ENCODE measurements at regions not wholly inside any gene's neighbourhood (a gene's known extent, or its start where the extent isn't known, plus 50 kb on each side); places are given as distances from the start of the nearest gene placed in this dataset.
"Not testable (repeated sequence)": the region's sequence is repeated elsewhere in the genome, so short reads cannot be mapped to it uniquely, and the experiment has no call there.

- DNase-seq = not testable (repeated sequence)
These were observed 298.1 kb upstream of the PLGLB1 start for GRCh38 chr2:87319705-87320104.

- not testable (repeated sequence) for DNase-seq
These were observed 299.6 kb upstream of the PLGLB1 start for GRCh38 chr2:87321201-87321600.

- not testable (repeated sequence) for DNase-seq
These were observed 302.8 kb upstream of the PLGLB1 start for GRCh38 chr2:87324335-87325041.

GRCh38 chr2:87325042-87325910 is 303.6 kb upstream of the PLGLB1 start:
- not testable (repeated sequence) for DNase-seq

- DNase-seq = not testable (repeated sequence)
These were observed 304.3 kb upstream of the PLGLB1 start for GRCh38 chr2:87325911-87326294.

GRCh38 chr2:87326754-87327153 is 305.1 kb upstream of the PLGLB1 start:
- DNase-seq = not testable (repeated sequence)

GRCh38 chr2:87327648-87328371 is 306.2 kb upstream of the PLGLB1 start:
- DNase-seq = not testable (repeated sequence)

GRCh38 chr2:87329529-87329928 is 307.9 kb upstream of the PLGLB1 start:
- DNase-seq = not testable (repeated sequence)

GRCh38 chr2:87330486-87330885 is 308.8 kb upstream of the PLGLB1 start:
- DNase-seq = not testable (repeated sequence)

- DNase-seq = not testable (repeated sequence)
These were observed 310.4 kb upstream of the PLGLB1 start for GRCh38 chr2:87331940-87332583.

- DNase-seq = not testable (repeated sequence)
These were observed 313.2 kb upstream of the PLGLB1 start for GRCh38 chr2:87334888-87335287.

GRCh38 chr2:87338998-87339397 is 317.4 kb upstream of the PLGLB1 start:
- DNase-seq = not testable (repeated sequence)

GRCh38 chr2:87341601-87342014 is 320.0 kb upstream of the PLGLB1 start:
- DNase-seq = peak; percentile 46

- not testable (repeated sequence) for DNase-seq
These were observed 320.5 kb upstream of the PLGLB1 start for GRCh38 chr2:87342175-87342574.

- not testable (repeated sequence) for DNase-seq
These were observed 321.7 kb upstream of the PLGLB1 start for GRCh38 chr2:87343347-87343746.

GRCh38 chr2:87345283-87345682 is 323.6 kb upstream of the PLGLB1 start:
- not testable (repeated sequence) for DNase-seq

- not testable (repeated sequence) for DNase-seq
These were observed 326.9 kb upstream of the PLGLB1 start for GRCh38 chr2:87348556-87348955.

- DNase-seq = peak; percentile 7
These were observed 327.4 kb upstream of the PLGLB1 start for GRCh38 chr2:87349006-87349405.

- not testable (repeated sequence) for DNase-seq
These were observed 330.7 kb upstream of the PLGLB1 start for GRCh38 chr2:87352178-87352934.

GRCh38 chr2:87353408-87353807 is 331.8 kb upstream of the PLGLB1 start:
- not testable (repeated sequence) for DNase-seq

- not testable (repeated sequence) for DNase-seq
These were observed 332.5 kb upstream of the PLGLB1 start for GRCh38 chr2:87354102-87354501.

GRCh38 chr2:87360250-87360649 is 338.6 kb upstream of the PLGLB1 start:
- DNase-seq = not testable (repeated sequence)

All from CD4-positive, alpha-beta T cell treated with Interleukin-17A for 4 hours (primary cell).